Fibroblast of skin of right quadriceps (primary cell): ENCODE measurements at regions not wholly inside any gene's neighbourhood (a gene's known extent, or its start where the extent isn't known, plus 50 kb on each side); places are given as distances from the start of the nearest gene placed in this dataset.

ENCODE experiments used
- DNase-seq: peaks from one replicate; pipeline ENCODE4 v3.0.0-alpha.2; 2013

GRCh38 chr1:234746798-234747196 is 136.8 kb upstream of the IRF2BP2 start:
- DNase-seq: no peak

DNA sequence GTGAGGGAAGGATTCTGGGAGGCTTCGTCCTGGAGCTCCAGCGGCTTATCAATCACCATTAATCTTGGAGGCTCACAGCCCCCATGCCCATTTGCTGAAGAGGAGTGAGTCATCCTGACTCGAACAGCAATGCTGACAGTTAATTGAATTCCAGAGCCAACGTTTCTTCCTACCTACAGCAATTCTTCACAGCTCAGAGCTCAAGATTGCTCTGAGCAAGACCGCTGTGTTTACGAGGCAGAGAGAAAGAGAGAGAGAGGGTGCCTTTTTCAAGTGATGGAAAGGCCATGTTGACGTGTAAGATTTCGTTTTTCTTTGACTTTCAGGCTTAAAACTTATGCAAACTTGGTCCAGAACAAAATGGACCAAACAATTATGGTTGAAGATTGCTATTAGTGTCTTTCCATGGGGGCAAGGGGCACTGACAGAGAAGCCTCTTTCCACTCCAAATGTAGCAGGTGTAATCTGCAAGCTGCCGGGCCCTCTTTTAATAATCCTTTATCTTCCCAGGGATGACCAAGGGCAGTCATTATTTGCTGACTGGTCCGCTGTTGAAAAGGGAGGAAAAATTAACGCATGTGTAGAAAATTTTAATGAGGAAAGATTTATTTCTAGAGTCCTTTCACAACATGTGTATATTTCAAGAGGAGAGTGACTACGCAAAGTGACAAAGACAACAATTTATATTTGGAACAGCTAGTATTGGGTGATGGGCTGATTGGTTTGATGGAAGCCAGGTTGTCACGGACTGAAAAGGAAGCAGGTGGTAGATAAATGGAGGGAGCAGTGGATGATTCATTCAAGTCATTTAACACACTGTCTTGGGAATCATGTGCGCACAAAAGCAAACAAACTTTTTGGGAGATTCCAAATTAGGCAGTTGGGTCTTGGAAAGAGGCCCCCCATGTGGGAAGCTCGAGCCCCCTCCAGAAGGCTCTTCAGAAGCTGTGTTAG is 136.1 kb upstream of the IRF2BP2 start:
- DNase-seq: peak; percentile 76

- no peak for DNase-seq
These were observed 135.3 kb upstream of the IRF2BP2 start for GRCh38 chr1:234745276-234745675.

DNA sequence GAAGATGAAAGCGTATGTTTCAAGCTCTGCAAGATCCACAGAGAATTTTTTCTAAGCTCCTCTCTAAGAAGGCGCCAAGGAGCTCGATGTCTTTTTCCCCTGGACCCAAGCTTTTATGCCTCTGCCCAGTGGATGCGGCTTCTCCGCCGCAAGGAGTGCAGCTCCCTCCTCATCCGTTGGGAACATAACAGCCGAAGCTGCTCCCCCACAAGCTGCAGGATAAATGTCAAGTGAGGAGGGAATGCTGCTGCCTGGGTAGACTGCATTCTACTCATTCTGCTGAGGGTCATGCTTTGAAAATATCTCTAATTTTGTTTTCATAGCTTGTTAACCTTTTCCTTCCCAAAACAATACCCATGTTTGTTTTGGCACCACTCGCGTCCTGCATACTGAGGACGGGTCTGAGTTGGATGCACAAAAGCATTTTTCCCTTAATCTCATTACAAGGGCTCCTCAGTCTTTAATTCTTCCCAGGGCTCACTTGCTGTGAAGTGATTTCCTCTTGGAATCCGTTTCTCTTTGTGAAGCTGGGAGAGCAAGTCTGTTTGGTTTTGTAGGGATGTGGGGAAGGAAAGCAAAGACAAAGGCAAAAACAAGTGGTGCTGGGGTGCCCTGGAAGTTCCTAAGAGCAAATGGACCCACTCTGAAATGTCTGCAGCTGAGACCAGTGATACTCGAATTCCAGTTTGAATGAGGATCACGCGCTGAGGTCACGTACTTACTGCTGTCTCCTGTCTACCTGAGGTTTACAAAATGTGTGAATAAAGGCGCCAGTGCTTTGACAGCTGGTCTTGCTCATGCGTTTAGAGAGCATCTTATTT is 134.0 kb upstream of the IRF2BP2 start:
- peak; percentile 67 for DNase-seq

DNA sequence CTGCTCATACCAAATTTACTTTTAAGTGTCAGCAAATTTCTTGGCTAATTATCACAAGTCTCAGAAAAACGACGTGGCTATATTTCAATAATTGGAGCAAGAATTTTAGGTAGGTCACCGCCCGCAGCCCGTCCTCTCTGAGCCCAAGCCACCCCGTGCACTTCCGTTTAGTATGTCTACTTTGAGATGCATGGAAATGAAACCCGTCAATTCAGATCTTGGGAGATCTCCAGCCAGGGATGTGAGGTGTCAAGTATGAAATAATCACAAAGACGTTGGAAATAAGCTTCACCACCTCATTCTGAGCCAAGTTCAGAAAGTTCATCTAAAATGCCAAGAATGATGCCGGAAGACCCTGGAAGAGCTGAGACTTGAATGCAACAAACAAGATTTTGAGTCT is 132.6 kb upstream of the IRF2BP2 start:
- DNase-seq: no peak

DNA sequence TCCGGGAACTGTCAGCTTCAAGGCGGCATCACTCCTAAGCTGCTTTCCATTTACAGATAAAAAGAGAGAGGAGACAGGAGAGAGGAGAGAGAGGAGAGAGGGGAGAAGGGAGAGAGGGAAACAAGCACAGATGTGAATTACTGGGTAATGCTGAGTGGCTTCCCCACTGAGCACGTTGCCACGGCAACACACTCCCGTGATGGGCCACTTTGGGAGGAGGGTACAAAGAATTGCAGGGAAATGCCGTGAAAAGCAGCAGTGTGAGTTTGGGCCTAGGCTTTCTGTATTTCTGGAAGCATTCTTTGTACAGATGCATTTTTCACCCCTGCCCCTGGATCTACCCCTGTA is 128.0 kb upstream of the IRF2BP2 start:
- no peak for DNase-seq

GRCh38 chr1:234735916-234736315 is 125.9 kb upstream of the IRF2BP2 start:
- DNase-seq: no peak

DNA sequence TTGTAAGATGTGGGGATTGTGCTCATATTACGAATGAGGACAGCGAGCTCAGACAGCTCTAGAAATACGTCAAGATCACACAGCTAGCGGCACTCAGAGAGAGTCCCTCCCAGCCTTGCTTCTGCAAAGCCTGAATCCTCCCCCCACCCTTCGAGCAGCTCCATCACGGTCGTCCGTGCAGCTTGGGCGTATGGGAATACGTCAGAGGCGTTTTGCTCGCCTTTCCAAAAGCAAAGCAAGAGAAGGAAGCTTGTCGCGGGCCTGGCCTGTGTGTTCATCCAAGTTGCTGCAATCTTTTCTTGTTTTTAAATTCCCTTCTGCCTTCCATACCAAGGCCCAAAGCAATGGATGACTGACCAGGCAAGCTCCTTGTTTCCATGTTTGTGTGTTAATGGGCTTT is 125.5 kb upstream of the IRF2BP2 start:
- DNase-seq: no peak

- DNase-seq: no peak
These were observed 124.9 kb upstream of the IRF2BP2 start for GRCh38 chr1:234734869-234735268.

DNA sequence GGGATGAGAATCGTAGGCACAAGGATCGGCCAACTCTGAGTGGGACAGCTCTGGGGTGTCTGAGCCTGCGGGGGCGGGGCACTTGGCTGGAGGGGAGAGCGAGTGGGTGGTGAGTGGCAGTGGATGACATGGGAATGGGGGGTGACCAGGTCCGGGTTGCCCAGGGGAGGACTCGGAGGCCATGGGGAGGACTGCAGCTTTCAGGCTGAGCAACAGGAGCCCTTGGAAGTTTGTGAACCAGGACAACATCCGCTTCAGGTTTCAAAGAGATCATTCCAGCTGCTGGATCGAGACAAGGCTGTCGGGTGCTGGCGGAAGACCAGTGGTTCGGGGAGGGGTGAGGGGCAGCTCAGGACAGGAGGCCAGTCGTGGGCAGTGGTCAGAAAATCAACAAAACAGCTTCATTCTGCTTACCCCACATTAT is 124.4 kb upstream of the IRF2BP2 start:
- no peak for DNase-seq

- DNase-seq: no peak
These were observed 123.4 kb upstream of the IRF2BP2 start for GRCh38 chr1:234733427-234733826.

GRCh38 chr1:234732671-234733390 is 122.9 kb upstream of the IRF2BP2 start:
- no peak for DNase-seq

- DNase-seq: no peak
These were observed 122.3 kb upstream of the IRF2BP2 start for GRCh38 chr1:234732260-234732659.

GRCh38 chr1:234731569-234732085 is 121.6 kb upstream of the IRF2BP2 start:
- no peak for DNase-seq

- peak; percentile 90 for DNase-seq
These were observed 121.0 kb upstream of the IRF2BP2 start for GRCh38 chr1:234730770-234731568.

- no peak for DNase-seq
These were observed 120.4 kb upstream of the IRF2BP2 start for GRCh38 chr1:234730475-234730769.

DNA sequence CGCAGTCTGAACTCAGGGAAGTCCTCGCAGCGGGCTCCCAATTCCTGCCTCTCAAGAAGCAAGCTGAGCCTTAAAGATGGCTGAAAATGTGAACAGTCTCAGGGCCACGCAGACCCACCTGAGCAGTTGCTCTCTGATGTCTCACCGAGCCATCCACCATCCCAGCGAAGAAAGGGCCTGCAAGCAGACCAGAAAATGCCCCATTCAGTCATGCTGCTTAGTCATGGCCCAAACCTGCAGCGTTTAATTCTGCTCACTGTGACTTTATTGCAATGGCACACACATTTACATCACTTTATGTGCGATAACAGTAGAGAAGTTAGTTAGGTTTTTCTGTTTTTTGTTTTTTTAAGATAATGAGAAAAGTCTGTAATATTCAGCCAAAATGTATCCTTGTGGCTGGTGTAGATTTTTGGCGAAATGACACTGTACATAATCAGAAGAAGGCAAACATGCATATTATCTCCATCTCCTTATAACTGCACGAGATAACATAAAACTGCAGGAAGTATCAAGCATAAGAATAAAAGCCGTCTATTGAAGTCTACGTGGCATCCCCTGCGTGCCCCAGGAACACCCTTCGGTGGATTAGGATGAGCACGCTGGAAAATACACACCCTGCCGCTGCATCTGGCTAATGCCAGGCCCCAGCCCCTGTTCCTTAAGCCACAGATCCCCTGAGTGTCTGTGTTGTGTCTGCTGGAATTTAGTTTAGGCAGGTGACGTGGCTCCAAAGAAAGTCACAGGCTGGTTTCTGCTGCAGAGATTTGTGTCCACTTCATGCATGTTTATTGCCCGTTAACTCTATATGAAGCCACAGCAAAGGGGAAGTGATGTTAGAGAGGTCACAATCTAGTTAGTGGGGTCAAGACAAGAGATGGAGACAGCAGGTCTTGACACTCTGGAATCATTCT is 119.8 kb upstream of the IRF2BP2 start:
- DNase-seq: peak; percentile 68

- DNase-seq: no peak
These were observed 118.8 kb upstream of the IRF2BP2 start for GRCh38 chr1:234728740-234729139.

DNA sequence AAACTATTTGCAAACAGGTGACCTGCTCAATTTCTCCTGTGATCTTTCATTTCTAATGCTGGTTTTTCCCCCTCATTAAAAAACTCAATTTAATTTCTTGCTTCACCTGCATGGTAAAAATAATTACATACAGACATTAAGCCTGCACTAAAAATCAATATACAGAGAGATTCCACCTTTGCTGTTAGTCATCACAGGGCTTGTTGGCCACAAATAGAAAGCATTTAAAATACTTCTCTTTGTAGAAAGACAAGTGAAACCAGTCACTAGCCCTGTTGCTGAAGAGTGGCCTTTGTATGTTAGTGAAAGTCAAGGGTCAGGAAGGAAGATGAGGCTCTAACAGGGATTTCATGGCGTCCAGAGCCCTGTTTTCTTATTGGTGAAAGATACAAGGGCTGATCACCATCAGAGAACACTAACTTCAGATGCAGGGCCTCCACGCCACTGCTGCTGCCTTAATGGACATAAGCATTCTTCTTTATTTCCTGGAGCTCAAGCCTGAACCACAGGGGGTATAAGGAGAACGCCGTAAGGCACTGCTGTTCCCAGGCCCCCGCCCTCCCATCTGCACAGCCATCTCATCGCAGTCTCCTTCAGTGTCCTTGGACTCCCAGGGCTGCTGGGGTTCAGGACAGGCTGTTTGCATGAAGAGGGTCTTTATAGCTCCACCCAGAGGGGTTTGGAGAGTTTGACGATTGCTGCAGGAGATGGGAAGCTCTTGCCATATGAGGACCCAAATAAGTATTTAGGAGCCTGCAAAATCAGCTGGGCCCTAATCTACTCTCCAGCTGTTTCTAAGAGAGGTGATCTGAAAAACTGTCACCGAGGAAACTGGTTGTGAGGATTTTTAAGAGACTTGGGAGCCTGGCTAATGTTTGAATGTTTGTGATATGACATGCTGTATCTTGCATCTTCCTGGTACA is 117.3 kb upstream of the IRF2BP2 start:
- no peak for DNase-seq

- DNase-seq: peak; percentile 29
These were observed 116.5 kb upstream of the IRF2BP2 start for GRCh38 chr1:234726359-234726943.
